NK-92 treated with Interleukin-12 subunit alpha and Interleukin-12 subunit beta, amount 100 ng/mL, for 24 hours (cell line): ENCODE measurements at regions not wholly inside any gene's neighbourhood (a gene's known extent, or its start where the extent isn't known, plus 50 kb on each side); places are given as distances from the start of the nearest gene placed in this dataset.
"Not testable (repeated sequence)": the region's sequence is repeated elsewhere in the genome, so short reads cannot be mapped to it uniquely, and the experiment has no call there.

Experiments used
- DNase-seq: peaks from one replicate; lab custom pipeline; 2025; lab: John Stamatoyannopoulos, UW

GRCh38 chr20:56689318-56689717, 60.2 kb downstream of the TFAP2C start:
- no peak for DNase-seq

GRCh38 chr20:56689852-56690485, 60.9 kb downstream of the TFAP2C start:
- DNase-seq = no peak

- DNase-seq = no peak
These were observed 61.5 kb downstream of the TFAP2C start for GRCh38 chr20:56690531-56691175.

- no peak for DNase-seq
These were observed 62.4 kb downstream of the TFAP2C start for GRCh38 chr20:56691325-56691998.

- DNase-seq = no peak
These were observed 64.1 kb downstream of the TFAP2C start for GRCh38 chr20:56693217-56693616.

- no peak for DNase-seq
These were observed 68.4 kb downstream of the TFAP2C start for GRCh38 chr20:56697476-56697875.

- DNase-seq = no peak
These were observed 69.2 kb downstream of the TFAP2C start for GRCh38 chr20:56698297-56698696.

GRCh38 chr20:56698749-56699148, 69.6 kb downstream of the TFAP2C start:
- no peak for DNase-seq

- no peak for DNase-seq
These were observed 74.1 kb downstream of the TFAP2C start for GRCh38 chr20:56702931-56703840.

GRCh38 chr20:56706867-56707360, 77.8 kb downstream of the TFAP2C start:
- DNase-seq = no peak

- no peak for DNase-seq
These were observed 79.9 kb downstream of the TFAP2C start for GRCh38 chr20:56708991-56709390.

GRCh38 chr20:56710125-56710524, 81.0 kb downstream of the TFAP2C start:
- no peak for DNase-seq

GRCh38 chr20:56710577-56710976, 81.5 kb downstream of the TFAP2C start:
- not testable (repeated sequence) for DNase-seq

GRCh38 chr20:56711018-56711417, 81.9 kb downstream of the TFAP2C start:
- DNase-seq = no peak

GRCh38 chr20:56715309-56715708, 86.2 kb downstream of the TFAP2C start:
- no peak for DNase-seq

GRCh38 chr20:56715902-56716519, 86.9 kb downstream of the TFAP2C start:
- DNase-seq = no peak

- no peak for DNase-seq
These were observed 87.7 kb downstream of the TFAP2C start for GRCh38 chr20:56716806-56717205.

GRCh38 chr20:56718816-56719215, 89.7 kb downstream of the TFAP2C start:
- DNase-seq = no peak

- no peak for DNase-seq
These were observed 91.6 kb downstream of the TFAP2C start for GRCh38 chr20:56720620-56721213.

- no peak for DNase-seq
These were observed 92.9 kb downstream of the TFAP2C start for GRCh38 chr20:56722042-56722441.

- no peak for DNase-seq
These were observed 94.2 kb downstream of the TFAP2C start for GRCh38 chr20:56723331-56723730.
